Testis (tissue), 2 donors: ENCODE measurements at regions not wholly inside any gene's neighbourhood (a gene's known extent, or its start where the extent isn't known, plus 50 kb on each side); places are given as distances from the start of the nearest gene placed in this dataset.

Experiments
- CTCF ChIP-seq, 3 experiments: fragments of 450-650 bp in 2 of 3; fragments of 200-600 bp in 1 of 3; sonication (generic) in 1 of 3; IDR thresholded peaks; one replicate each; pipeline ENCODE4 v1.5.1; 2016 to 2019; ENCODE audit warnings: antibody characterized with exemption in 3 of 3, mild to moderate bottlenecking in 2 of 3, moderate library complexity in 1 of 3
- POLR2A ChIP-seq: fragments of 450-650 bp; IDR thresholded peaks from one replicate; pipeline ENCODE4 v1.6.1; 2017; ENCODE audit warnings: antibody characterized with exemption, mild to moderate bottlenecking, moderate library complexity

GRCh38 chr12:77601069-77601468, 229.6 kb upstream of the NAV3 start:
- no peak for TF ChIP-seq CTCF (IDR thresholded peaks at IDR 0.05)
- TF ChIP-seq POLR2A, result no peak
